GM23338 (cell line): ENCODE measurements at regions not wholly inside any gene's neighbourhood (a gene's known extent, or its start where the extent isn't known, plus 50 kb on each side); places are given as distances from the start of the nearest gene placed in this dataset.

Experiments used
- ATAC-seq: fragments of 200-7000 bp; cut with Tn5 transposase; 3 replicates; pipeline ENCODE4 v1.9.1; 2020
- DNase-seq: peaks from one replicate; pipeline ENCODE4 v3.0.0-alpha.2; 2015; ENCODE audit warnings: low spot score
- H2AFZ ChIP-seq: fragments of 200-600 bp; sonication (generic); 2 replicates; pipeline ENCODE4 v1.8.0; 2016; ENCODE audit warnings: antibody characterized with exemption, mild to moderate bottlenecking, moderate library complexity
- H3F3A ChIP-seq: fragments of 200-600 bp; sonication (generic); replicated peaks from 2 replicates; pipeline ENCODE4 v1.8.0; 2017; ENCODE audit warnings: antibody characterized with exemption, mixed run types, low read depth
- H3K27ac ChIP-seq: fragments of 200-600 bp; sonication (generic); 2 replicates; pipeline ENCODE4 v1.6.1; 2016; ENCODE audit warnings: low read depth
- H3K27me3 ChIP-seq: fragments of 200-600 bp; sonication (generic); 2 replicates; pipeline ENCODE4 v1.8.0; 2016; ENCODE audit warnings: mild to moderate bottlenecking, mixed run types, moderate library complexity; ENCODE audit not compliant: insufficient read depth
- H3K36me3 ChIP-seq: fragments of 200-600 bp; sonication (generic); 2 replicates; pipeline ENCODE4 v1.8.0; 2016; ENCODE audit warnings: mild to moderate bottlenecking; ENCODE audit not compliant: insufficient read depth
- H3K4me1 ChIP-seq: fragments of 200-600 bp; sonication (generic); 2 replicates; pipeline ENCODE4 v1.8.0; 2016; ENCODE audit warnings: mild to moderate bottlenecking, moderate library complexity; ENCODE audit not compliant: insufficient read depth
- H3K4me2 ChIP-seq: fragments of 200-600 bp; sonication (generic); 2 replicates; pipeline ENCODE4 v1.7.1; 2017; ENCODE audit warnings: mixed run types
- H3K4me3 ChIP-seq: fragments of 200-600 bp; sonication (generic); 2 replicates; pipeline ENCODE4 v1.6.1; 2016; ENCODE audit warnings: mixed run types
- H3K79me2 ChIP-seq: fragments of 200-600 bp; sonication (generic); replicated peaks from 2 replicates; pipeline ENCODE4 v1.8.0; 2017; ENCODE audit warnings: mild to moderate bottlenecking; ENCODE audit not compliant: insufficient read depth
- H3K9me2 ChIP-seq: fragments of 200-600 bp; sonication (generic); 2 replicates; pipeline ENCODE4 v1.8.0; 2017; ENCODE audit not compliant: insufficient read depth
- H4K20me1 ChIP-seq: fragments of 200-600 bp; sonication (generic); replicated peaks from 2 replicates; pipeline ENCODE4 v1.8.0; 2017; ENCODE audit warnings: mild to moderate bottlenecking; ENCODE audit not compliant: insufficient read depth
- H3K27ac Mint-ChIP-seq: 2 replicates; pipeline ENCODE4 v1.8.0; 2020; ENCODE audit warnings: inconsistent platforms, mild to moderate bottlenecking, moderate library complexity, mixed read lengths
- H3K27me3 Mint-ChIP-seq: 3 replicates; pipeline ENCODE4 v1.8.0; 2022; ENCODE audit warnings: low read depth, mild to moderate bottlenecking, moderate library complexity, mixed read lengths, inconsistent platforms; ENCODE audit not compliant: insufficient read depth, poor library complexity
- H3K36me3 Mint-ChIP-seq: 3 replicates; pipeline ENCODE4 v1.8.0; 2021; ENCODE audit warnings: low read depth, mild to moderate bottlenecking, inconsistent platforms, moderate library complexity, mixed read lengths
- H3K4me1 Mint-ChIP-seq: 3 replicates; pipeline ENCODE4 v1.8.0; 2020; ENCODE audit warnings: mild to moderate bottlenecking, inconsistent platforms, mixed read lengths
- H3K4me3 Mint-ChIP-seq: 3 replicates; pipeline ENCODE4 v1.8.0; 2021; ENCODE audit warnings: moderate library complexity, mild to moderate bottlenecking, inconsistent platforms, mixed read lengths
- H3K9me3 Mint-ChIP-seq: 3 replicates; pipeline ENCODE4 v1.8.0; 2020; ENCODE audit warnings: moderate library complexity, mild to moderate bottlenecking, inconsistent platforms, mixed read lengths
- CREB1 ChIP-seq: fragments of 250-450 bp; sonication (Bioruptor Pico); IDR thresholded peaks from 2 replicates; pipeline ENCODE4 v1.5.0; 2020; ENCODE audit warnings: low read depth, mild to moderate bottlenecking, moderate library complexity
- EZH2 ChIP-seq: fragments of 200-600 bp; sonication (generic); IDR thresholded peaks from one replicate; pipeline ENCODE4 v1.8.0; 2017; ENCODE audit warnings: antibody characterized with exemption, mild to moderate bottlenecking, low read depth; ENCODE audit not compliant: unreplicated experiment
- NANOG ChIP-seq: IDR thresholded peaks from 2 replicates; pipeline ENCODE4 v1.6.1; 2016; ENCODE audit warnings: antibody characterized with exemption, borderline replicate concordance
- REST ChIP-seq: IDR thresholded peaks from one replicate; pipeline ENCODE4 v1.6.1; 2018; ENCODE audit warnings: antibody characterized with exemption; ENCODE audit not compliant: unreplicated experiment
- STAT1 ChIP-seq: IDR thresholded peaks from one replicate; pipeline ENCODE4 v1.6.1; 2016; ENCODE audit warnings: antibody characterized with exemption; ENCODE audit not compliant: unreplicated experiment
- ZNF114 ChIP-seq: fragments of 250-450 bp; sonication (Bioruptor Pico); IDR thresholded peaks from 2 replicates; pipeline ENCODE4 v1.5.0; 2020; ENCODE audit warnings: mild to moderate bottlenecking, moderate library complexity
- TF ChIP-seq, protein P1 (sequence below), 2 experiments: fragments of 200-600 bp in 1 of 2; sonication (generic) in 1 of 2; conservative IDR thresholded peaks; 2 replicates each; pipeline versions ENCODE4 v1.5.1 to v1.6.1; 2016 to 2017; ENCODE audit warnings: antibody characterized with exemption in 2 of 2, low read depth in 2 of 2, mild to moderate bottlenecking in 2 of 2, moderate library complexity in 1 of 2

- no peak for TF ChIP-seq REST
- TF ChIP-seq ZNF114 (CRISPR knock-in tag): no peak
- TF ChIP-seq EZH2: no peak
- TF ChIP-seq, protein P1, sequence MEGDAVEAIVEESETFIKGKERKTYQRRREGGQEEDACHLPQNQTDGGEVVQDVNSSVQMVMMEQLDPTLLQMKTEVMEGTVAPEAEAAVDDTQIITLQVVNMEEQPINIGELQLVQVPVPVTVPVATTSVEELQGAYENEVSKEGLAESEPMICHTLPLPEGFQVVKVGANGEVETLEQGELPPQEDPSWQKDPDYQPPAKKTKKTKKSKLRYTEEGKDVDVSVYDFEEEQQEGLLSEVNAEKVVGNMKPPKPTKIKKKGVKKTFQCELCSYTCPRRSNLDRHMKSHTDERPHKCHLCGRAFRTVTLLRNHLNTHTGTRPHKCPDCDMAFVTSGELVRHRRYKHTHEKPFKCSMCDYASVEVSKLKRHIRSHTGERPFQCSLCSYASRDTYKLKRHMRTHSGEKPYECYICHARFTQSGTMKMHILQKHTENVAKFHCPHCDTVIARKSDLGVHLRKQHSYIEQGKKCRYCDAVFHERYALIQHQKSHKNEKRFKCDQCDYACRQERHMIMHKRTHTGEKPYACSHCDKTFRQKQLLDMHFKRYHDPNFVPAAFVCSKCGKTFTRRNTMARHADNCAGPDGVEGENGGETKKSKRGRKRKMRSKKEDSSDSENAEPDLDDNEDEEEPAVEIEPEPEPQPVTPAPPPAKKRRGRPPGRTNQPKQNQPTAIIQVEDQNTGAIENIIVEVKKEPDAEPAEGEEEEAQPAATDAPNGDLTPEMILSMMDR (conservative IDR thresholded peaks at IDR 0.05; ENCODE audit: low read depth in 2 of 2): no peak
Measured at GRCh38 chr2:193373120-193373519, 1178.4 kb upstream of the TMEFF2 start (continued).

DNA sequence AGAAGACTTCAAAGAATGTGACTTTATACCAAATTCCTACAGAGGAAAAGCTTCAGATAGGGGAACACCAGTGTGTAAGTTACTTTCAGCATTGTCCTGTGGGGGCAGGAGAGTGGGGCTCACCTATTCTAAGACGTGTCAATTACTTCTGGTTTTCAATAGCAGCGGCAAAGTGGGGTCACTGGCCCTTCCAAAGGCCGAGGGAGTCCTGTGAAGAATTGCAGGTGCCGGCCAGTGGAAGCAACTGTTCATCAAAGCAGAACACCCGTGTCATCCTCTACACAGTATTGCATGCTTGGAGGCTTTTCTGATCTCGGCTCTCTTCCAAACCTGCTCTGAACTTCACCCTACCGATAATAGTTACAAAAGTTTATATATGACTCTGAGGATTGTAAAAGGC lies 1176.5 kb upstream of the TMEFF2 start:
- Histone ChIP-seq H3K4me1 (no peaks in the 10 kb centered on the region), H3K4me3 (no peak overlapping the region), H3K79me2 (no peaks in the 10 kb centered on the region), H3K36me3 (no peaks in the 10 kb centered on the region), H3F3A (no peaks in the 10 kb centered on the region), H3K9me2 (no peaks in the 10 kb centered on the region), H3K27me3 (no peaks in the 10 kb centered on the region), H2AFZ (no peak overlapping the region), H3K4me2 (no peak overlapping the region), H4K20me1 (no peaks in the 10 kb centered on the region), H3K27ac (no peak overlapping the region)
- no peaks in the 10 kb centered on the region for H3K9me3 Mint-ChIP-seq
- ATAC-seq (peak; percentile 66), DNase-seq (peak; percentile 36)
- no peaks in the 10 kb centered on the region for H3K27me3 Mint-ChIP-seq
- H3K4me3 Mint-ChIP-seq: no peak overlapping the region
- H3K36me3 Mint-ChIP-seq: no peaks in the 10 kb centered on the region
- no peak overlapping the region for H3K27ac Mint-ChIP-seq
- TF ChIP-seq, protein P1 (conservative IDR thresholded peaks at IDR 0.05; ENCODE audit: low read depth in 2 of 2): 0 out of 4 replicates have a peak, but pooled peaks of 1 of the 2 experiments have one; percentile 23
- TF ChIP-seq CREB1 (CRISPR knock-in tag) (no peak), ZNF114 (CRISPR knock-in tag) (no peak), NANOG (no peak), EZH2 (no peak), STAT1 (no peak)
- H3K4me1 Mint-ChIP-seq: no peaks in the 10 kb centered on the region
